HG03025 (cell line): ENCODE measurements at regions not wholly inside any gene's neighbourhood (a gene's known extent, or its start where the extent isn't known, plus 50 kb on each side); places are given as distances from the start of the nearest gene placed in this dataset.

Experiments used
- ATAC-seq: cut with Tn5 transposase; IDR thresholded peaks from one replicate; pipeline ENCODE4 v1.9.1; 2021; ENCODE audit warnings: mild to moderate bottlenecking, moderate library complexity; ENCODE audit not compliant: unreplicated experiment, low FRiP score

DNA sequence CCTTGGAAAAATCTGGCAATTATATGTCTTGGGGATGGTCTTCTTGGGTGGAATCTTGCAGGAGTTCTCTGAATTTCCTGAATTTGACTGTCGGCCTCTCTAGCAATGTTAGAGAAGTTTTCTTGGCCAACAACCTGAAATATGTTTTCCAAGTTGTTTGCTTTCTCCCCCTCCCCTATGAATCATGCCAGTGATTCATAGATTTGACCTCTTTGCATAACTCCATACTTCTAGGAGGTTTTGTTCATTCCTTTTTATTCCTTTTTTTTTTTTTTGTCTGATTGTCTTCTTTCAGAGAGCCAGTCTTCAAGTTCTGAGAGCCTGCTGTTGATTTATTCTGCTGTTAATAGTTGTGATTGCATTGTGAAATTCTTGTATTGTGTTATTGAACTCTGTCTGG lies 56.7 kb upstream of the SLC44A1 start:
- no peak for ATAC-seq

DNA sequence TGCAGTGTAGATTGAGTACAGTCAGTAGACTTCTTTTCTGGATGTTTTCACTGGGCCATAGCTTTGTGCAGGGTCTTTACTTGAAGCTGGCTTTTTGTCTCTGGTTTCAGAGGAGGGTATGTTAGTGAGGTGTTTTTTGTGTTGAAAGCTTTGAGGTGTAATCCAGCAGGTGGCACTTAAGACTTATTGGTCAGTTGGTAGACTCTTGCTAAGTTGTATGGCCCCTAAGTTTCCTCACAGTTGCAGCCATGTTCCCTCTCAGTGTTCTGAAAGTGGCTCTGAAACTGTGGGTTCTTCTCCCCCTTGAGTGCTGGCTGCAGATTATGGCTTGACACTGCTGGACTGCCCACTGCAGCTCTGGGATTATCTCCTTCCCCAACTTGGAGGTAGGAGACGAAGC lies 55.7 kb upstream of the SLC44A1 start:
- ATAC-seq: no peak

DNA sequence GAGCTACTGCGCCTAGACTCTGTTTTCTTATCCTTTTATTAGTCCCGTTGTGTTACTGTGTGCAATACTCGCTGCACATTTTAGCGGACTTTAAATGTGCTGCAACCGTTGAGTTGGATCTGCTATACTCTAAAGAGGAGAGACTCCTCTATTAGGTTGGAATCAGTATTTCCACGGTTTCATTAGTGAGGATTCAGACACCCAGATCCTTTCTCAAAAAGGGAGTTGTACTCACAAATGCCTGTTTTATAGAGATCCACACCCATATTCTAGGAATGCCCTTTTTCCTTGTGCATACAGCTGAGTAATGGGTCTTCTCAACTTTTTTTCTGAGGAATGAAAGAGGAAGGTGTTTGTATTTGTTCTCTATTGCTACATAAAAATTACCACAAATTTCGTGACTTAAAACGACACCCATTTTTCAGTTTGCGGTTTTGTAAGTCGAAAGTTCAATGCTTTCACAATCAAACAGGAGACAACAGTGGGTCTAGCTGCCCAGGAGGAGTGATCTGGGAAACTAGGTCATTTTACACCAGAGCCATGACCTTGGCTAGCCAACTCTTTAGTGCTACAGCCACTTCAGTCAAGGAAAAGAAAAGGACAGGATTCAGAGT lies 52.8 kb upstream of the SLC44A1 start:
- peak; percentile 59 for ATAC-seq

DNA sequence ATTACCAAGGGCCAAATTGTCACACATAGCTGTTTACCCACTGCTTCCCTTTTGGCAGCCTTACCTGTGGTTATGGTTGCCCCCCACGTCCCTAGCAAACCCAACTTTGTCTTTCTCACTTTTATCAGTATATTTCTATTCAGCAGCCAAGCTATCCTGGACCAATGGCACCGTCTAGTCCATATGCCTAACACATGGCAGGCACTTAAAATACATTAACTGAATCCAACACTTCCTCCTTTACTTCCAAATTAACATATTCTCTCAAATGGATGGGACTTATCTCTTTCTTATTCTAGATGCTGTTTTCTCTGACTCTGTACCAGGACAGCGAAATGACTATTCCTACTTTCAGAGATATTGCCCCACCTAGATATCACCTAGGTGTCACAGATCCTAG lies 50.9 kb upstream of the SLC44A1 start:
- ATAC-seq: no peak

DNA sequence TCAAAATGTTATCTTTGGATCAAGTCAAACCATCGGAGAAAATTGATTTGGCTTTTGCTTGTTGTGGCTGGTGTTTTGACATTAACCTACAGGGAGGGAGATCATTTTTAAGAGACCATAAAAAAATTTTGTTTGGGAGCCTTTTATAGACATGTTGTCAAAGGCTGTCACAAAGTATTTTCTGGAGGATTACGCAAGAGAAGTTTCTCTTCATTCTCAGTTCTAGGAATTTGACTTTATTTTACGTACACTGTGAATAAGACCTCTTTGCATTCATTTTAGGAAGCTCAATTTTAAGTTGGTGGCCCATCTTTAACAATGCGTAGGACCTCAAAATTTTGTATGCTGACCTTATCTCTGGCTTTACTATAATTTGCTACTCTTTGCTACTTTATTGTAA lies 50.2 kb upstream of the SLC44A1 start:
- ATAC-seq: no peak
